ENCODE measurements at regions not wholly inside any gene's neighbourhood (a gene's known extent, or its start where the extent isn't known, plus 50 kb on each side); places are given as distances from the start of the nearest gene placed in this dataset.
"Not testable (repeated sequence)": the region's sequence is repeated elsewhere in the genome, so short reads cannot be mapped to it uniquely, and the experiment has no call there.

DNA sequence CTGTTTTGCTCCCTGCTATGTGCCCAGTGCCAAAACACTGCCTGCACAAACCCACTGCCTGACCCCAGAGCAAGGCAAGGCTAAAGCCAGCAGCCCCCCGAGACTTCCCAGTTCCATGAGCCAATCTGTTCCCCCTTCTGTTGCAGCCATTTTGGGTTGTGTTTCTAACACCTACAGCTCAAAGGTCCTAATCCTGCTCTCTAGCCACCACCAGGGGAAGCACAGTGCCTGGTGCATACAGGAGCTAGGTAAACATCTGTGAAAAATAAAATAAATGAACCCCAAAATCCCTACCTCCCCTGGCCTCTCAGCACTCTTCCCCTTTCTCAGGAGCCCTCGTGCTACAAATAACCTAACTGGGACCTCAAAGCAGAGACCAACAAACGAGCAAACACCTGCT, 190.2 kb downstream of the MATN1 start:
- DNase-seq (ENCODE audit: low read depth, low spot score) = no peak

GRCh38 chr1:30532621-30533020, 190.8 kb downstream of the MATN1 start:
- no peak for DNase-seq (ENCODE audit: low read depth, low spot score)

DNA sequence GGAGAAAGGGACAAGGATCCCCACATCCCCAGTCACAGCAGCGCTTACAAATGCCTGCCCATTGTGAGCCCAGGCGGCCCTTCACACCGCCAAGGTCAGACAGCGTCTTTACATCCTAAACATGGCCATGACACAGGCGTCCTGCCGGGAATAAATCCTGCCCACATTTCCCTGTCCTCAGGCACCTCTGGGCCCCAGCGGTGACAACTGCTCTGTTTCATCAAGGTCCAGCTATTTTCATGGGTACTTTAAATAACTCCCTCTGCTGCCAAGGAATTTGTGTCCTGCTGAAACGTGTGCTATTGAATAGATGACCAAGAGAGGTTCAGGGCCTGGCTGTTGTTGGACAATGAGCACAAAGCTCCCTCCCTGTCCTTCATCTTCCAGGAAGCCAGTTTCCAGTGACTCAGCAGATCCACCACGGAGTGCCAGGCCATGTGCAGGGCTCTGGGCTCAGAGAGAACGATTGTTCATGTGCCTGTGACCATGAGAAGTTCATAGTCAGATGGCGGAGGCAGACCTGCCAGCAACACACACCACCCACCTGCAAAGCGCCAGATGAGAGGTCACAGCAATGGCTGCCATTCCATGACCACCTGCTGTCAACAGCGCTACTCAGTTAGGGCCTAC, 195.8 kb downstream of the MATN1 start:
- no peak for DNase-seq (ENCODE audit: low read depth, low spot score)

- DNase-seq (ENCODE audit: low read depth, low spot score) = no peak
Observed at GRCh38 chr1:30526652-30527345, 196.6 kb downstream of the MATN1 start.

DNA sequence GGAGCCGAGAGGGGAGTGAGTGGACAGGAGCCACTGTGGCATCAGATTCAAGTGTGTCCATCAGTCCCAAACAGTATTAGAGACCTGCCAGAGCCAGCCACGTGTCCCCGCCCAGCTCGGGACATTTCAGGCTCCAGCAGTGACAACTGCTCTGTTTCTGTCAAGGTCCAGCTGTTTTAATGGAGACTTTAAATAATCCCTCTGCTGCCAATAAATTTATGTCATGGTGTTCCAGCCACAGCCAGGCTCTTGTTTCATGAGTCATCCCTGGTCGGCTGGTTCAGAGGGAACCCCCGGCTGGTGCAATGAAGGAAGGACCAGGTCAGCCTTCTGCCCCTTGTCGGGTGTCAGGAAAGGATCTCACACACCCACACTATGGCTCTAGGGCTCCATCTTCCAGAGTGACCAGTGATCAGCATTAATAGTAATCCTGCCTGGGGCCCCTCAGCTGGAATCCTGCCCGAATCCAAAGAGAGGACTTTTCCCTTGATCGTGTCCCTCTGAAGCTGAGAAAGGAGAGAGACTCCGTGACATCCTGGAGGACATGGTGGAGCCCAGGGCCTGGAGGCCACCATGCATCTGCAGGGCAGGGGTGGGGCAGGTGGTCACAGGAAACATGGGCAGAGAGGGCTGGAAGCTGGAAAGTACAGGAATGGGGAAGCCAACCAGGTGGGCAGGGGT, 197.3 kb downstream of the MATN1 start:
- DNase-seq (ENCODE audit: low read depth, low spot score) = no peak

DNA sequence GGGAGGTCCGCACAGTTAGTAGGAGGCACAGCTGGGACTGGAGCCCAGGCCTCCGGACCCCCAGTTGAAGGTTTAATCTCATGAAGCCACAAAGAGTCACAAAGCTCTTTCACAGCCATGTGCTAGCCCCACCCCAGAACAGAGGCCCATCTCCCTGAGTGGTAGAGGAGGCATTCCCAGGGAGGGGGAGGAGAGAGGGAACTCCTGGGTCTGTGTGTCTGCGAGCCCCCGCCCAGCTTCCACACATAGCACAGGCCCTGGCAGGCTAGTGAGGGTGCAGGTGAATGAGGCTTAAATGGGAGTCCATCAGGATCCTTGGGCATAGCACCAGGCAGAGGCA, 197.8 kb downstream of the MATN1 start:
- DNase-seq (ENCODE audit: low read depth, low spot score) = no peak

GRCh38 chr1:30524840-30525617, 198.4 kb downstream of the MATN1 start:
- DNase-seq (ENCODE audit: low read depth, low spot score) = no peak

DNA sequence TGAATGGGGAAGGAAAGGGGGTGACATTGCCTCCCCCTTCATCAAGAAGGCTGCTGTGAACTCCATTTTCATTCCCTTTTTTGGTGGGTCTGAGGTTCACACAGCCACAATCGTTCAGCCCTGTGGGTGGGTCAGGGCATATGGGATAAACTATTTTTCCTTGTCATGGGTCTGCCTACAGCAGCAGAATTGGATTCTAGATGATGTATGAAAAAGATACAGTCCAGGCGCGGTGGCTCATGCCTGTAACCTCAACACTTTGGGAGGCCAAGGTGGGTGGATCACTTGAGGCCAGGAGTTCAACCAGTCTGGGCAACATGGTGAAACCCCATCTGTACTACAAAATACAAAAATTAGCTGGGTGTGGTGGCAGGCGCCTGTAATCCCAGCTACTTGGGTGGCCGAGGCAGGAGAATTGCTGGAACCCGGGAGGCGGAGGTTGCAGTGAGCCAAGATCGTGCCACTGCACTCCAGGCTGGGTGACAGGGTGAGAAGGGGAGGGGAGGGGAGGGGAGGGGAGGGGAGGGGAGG, 199.3 kb downstream of the MATN1 start:
- DNase-seq (ENCODE audit: low read depth, low spot score) = not testable (repeated sequence)

- DNase-seq (ENCODE audit: low read depth, low spot score) = no peak
Observed at GRCh38 chr1:30523055-30524020, 200.0 kb downstream of the MATN1 start.

- no peak for DNase-seq (ENCODE audit: low read depth, low spot score)
Observed at GRCh38 chr1:30522031-30523004, 201.1 kb downstream of the MATN1 start.

GRCh38 chr1:30521261-30521865, 202.0 kb downstream of the MATN1 start:
- DNase-seq (ENCODE audit: low read depth, low spot score) = no peak

GRCh38 chr1:30520476-30520875, 202.9 kb downstream of the MATN1 start:
- no peak for DNase-seq (ENCODE audit: low read depth, low spot score)

DNA sequence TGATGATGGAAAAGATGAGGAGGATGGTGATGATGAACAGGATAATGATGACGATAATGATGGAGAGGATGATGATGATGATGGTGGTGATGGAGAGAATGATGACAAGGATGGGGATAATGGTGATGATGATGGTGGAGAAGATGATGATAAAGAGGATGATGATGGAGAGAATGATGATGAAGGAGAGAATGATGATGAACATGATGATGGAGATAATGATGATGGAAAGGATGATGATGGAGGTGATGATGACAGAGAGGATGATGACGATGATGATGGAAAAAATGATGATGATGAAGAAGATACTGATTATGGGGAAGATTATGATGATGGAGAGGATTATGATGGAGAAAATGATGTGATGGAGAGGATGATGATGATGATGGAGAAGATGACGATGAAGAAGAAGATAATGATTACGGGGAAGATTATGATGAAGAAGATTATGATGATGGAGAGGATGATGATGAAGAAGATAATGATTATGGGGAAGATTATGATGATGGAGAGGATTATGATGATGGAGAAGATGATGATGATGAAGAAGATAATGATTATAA, 204.1 kb downstream of the MATN1 start:
- no peak for DNase-seq (ENCODE audit: low read depth, low spot score)

DNA sequence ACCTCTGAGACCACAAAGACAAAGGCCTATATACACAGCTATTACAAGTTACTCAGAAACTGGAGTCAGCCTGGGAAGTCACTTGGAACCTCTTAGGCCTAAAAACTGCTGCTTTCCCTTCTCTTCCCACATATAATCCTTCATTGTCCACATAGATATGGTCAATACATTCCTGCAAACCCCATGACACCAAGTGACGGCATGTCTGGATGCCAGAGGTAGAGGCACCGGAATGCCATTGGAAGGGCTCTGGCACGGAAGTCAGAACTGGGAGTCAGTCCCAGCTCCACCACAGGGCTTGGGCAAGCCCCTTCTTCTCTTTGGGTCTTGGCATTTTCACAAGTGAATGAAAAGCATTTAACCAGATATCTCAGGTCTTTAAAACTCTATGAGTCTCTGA, 204.7 kb downstream of the MATN1 start:
- no peak for DNase-seq (ENCODE audit: low read depth, low spot score)

GRCh38 chr1:30518186-30518585, 205.2 kb downstream of the MATN1 start:
- no peak for DNase-seq (ENCODE audit: low read depth, low spot score)

DNA sequence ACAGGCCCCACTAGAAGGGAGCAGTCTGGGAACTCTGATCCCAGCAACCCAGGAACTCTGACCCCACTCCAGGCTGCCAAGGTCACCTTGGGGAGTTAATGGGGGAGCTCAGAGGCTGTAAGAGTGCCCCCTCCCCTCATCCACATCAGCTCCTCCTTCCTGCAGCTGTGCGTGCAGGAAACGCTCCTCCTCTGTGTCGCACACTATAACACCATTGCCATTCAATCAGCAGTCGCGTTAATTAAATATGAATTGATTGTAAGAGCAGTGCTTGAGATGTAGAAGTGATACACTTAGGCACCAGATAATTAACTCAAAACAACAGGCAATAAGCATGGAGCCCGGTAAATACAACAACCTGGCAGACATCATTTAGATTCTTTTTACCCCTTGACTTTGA, 205.7 kb downstream of the MATN1 start:
- DNase-seq (ENCODE audit: low read depth, low spot score) = not testable (repeated sequence)

GRCh38 chr1:30517241-30517640, 206.1 kb downstream of the MATN1 start:
- DNase-seq (ENCODE audit: low read depth, low spot score) = not testable (repeated sequence)

- DNase-seq (ENCODE audit: low read depth, low spot score) = no peak
Observed at GRCh38 chr1:30516485-30516858, 206.9 kb downstream of the MATN1 start.

All from iPS DF 19.7 (cell line).